HG03442 (cell line): ENCODE measurements at regions not wholly inside any gene's neighbourhood (a gene's known extent, or its start where the extent isn't known, plus 50 kb on each side); places are given as distances from the start of the nearest gene placed in this dataset.
"Not testable (repeated sequence)": the region's sequence is repeated elsewhere in the genome, so short reads cannot be mapped to it uniquely, and the experiment has no call there.

Experiments
- ATAC-seq: cut with Tn5 transposase; IDR thresholded peaks from one replicate; pipeline ENCODE4 v1.9.1; 2021; ENCODE audit warnings: mild to moderate bottlenecking, moderate library complexity; ENCODE audit not compliant: unreplicated experiment

GRCh38 chr16:52740766-52741165 is 193.8 kb upstream of the TOX3 start:
- no peak for ATAC-seq

- no peak for ATAC-seq
Measured at GRCh38 chr16:52740333-52740732, 193.4 kb upstream of the TOX3 start.

- ATAC-seq = not testable (repeated sequence)
Measured at GRCh38 chr16:52738992-52739391, 192.0 kb upstream of the TOX3 start.

GRCh38 chr16:52731219-52731875 is 184.4 kb upstream of the TOX3 start:
- no peak for ATAC-seq

- no peak for ATAC-seq
Measured at GRCh38 chr16:52729731-52730130, 182.8 kb upstream of the TOX3 start.

GRCh38 chr16:52727849-52728248 is 180.9 kb upstream of the TOX3 start:
- no peak for ATAC-seq

GRCh38 chr16:52727441-52727840 is 180.5 kb upstream of the TOX3 start:
- ATAC-seq = no peak

GRCh38 chr16:52725461-52725860 is 178.5 kb upstream of the TOX3 start:
- no peak for ATAC-seq

GRCh38 chr16:52725043-52725442 is 178.1 kb upstream of the TOX3 start:
- ATAC-seq = no peak

- ATAC-seq = no peak
Measured at GRCh38 chr16:52721331-52721730, 174.4 kb upstream of the TOX3 start.

GRCh38 chr16:52718046-52718445 is 171.1 kb upstream of the TOX3 start:
- no peak for ATAC-seq

GRCh38 chr16:52713740-52714139 is 166.8 kb upstream of the TOX3 start:
- ATAC-seq = no peak

GRCh38 chr16:52709306-52709705 is 162.4 kb upstream of the TOX3 start:
- no peak for ATAC-seq

GRCh38 chr16:52708476-52708875 is 161.5 kb upstream of the TOX3 start:
- no peak for ATAC-seq

GRCh38 chr16:52707676-52708337 is 160.9 kb upstream of the TOX3 start:
- ATAC-seq = no peak

GRCh38 chr16:52705122-52705521 is 158.2 kb upstream of the TOX3 start:
- no peak for ATAC-seq

GRCh38 chr16:52697971-52698370 is 151.0 kb upstream of the TOX3 start:
- ATAC-seq = no peak

- no peak for ATAC-seq
Measured at GRCh38 chr16:52696126-52696525, 149.2 kb upstream of the TOX3 start.

GRCh38 chr16:52690468-52690867 is 143.5 kb upstream of the TOX3 start:
- no peak for ATAC-seq

- ATAC-seq = no peak
Measured at GRCh38 chr16:52680993-52681392, 134.1 kb upstream of the TOX3 start.

GRCh38 chr16:52677501-52677900 is 130.6 kb upstream of the TOX3 start:
- no peak for ATAC-seq

GRCh38 chr16:52676959-52677358 is 130.0 kb upstream of the TOX3 start:
- ATAC-seq = no peak

GRCh38 chr16:52671590-52671989 is 124.6 kb upstream of the TOX3 start:
- ATAC-seq = no peak
